H54 (cell line): ENCODE measurements at regions not wholly inside any gene's neighbourhood (a gene's known extent, or its start where the extent isn't known, plus 50 kb on each side); places are given as distances from the start of the nearest gene placed in this dataset.
"Not testable (repeated sequence)": the region's sequence is repeated elsewhere in the genome, so short reads cannot be mapped to it uniquely, and the experiment has no call there.

Experiments used
- DNase-seq: peaks from one replicate; pipeline ENCODE4 v3.0.0; 2011; ENCODE audit warnings: low spot score, mixed read lengths; ENCODE audit not compliant: insufficient read length
- FAIRE-seq: peaks from 3 replicates; lab custom pipeline; 2011; peaks lifted over from hg19 to GRCh38; lab: Jason Lieb, UNC
- POLR2A ChIP-seq: IDR thresholded peaks from 2 replicates; pipeline ENCODE4 v1.6.1; 2011; ENCODE audit warnings: low read depth, mild to moderate bottlenecking, low read length

DNA sequence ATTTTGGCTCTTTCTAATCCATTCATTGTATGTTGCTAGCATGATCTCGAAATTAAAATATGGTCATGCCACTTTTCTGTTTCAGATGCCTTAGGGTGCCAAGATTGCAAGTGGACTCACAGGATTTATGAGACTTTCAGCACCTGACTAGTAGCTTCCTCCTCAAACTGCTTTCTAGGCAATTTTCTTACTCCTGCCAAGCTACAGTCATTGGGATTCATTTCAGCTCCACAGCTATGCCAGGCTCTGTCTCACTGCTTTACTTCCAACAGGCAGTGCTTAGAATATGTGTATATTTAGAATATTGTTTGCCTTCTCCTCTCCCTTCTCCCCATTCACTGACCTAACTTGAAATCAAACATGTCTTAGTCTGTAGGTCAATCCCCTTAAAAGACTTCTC is 681.4 kb downstream of the TENT5A start:
- DNase-seq, result no peak
- no peak for FAIRE-seq
- no peak for TF ChIP-seq POLR2A

DNA sequence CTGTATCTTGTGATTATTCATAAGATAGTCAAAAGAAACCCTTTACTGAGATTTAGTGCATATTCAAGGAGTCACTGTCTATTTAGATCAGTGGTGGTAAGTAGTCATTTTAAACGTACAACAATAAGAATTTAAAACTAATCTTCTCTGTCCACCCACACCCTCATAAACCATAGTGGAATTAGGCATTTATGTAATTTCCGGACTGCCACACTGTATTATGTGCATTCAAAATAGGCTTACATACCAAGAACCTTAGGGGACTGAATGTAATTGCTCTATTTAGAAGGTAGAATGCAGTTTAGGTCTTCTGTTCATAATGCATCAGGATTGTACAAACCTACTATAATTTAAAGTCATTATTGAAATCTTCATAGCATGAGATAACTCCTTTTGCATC is 685.4 kb downstream of the TENT5A start:
- DNase-seq (no peak), FAIRE-seq (no peak)
- TF ChIP-seq POLR2A, result no peak

DNA sequence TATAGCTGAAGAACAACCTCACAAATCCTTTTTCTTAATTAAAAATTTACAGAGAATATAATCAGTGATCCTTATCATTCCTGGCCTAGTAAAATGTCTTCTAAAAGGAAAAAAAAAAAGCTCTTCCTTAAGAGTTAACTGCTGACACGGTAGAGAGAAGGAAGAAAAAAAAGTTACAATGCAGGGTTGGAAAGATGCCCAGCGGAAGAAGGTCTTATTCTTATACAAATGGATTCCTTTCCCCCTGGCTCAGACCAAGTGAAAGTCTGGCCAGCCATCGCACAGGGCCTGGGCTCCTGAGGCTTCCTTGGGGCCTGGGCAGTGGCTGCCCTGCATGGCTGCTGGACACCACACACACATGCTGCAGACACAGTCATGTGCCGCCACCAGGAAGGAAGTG is 688.6 kb downstream of the TENT5A start:
- no peak for DNase-seq
- FAIRE-seq, result no peak
- no peak for TF ChIP-seq POLR2A

DNA sequence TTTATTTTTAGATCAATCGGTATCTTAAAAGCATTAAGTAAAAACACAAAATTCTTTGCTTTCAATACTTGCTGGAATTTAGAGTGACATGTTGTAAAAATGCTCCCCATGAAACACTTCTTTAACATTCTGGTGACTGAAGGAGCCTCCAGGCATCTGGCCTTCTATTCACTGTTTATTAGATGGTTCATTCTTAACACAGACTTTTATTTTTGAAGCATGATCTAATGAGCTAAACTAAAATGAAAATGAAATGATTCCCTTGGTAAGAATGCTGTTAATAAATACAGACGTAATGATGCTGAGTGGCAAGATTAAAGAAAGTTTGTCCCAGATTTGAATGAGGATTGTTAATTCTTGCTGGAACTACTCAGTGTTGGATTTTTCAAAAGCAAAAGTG is 698.4 kb downstream of the TENT5A start:
- FAIRE-seq, result no peak
- no peak for TF ChIP-seq POLR2A
- DNase-seq, result no peak

DNA sequence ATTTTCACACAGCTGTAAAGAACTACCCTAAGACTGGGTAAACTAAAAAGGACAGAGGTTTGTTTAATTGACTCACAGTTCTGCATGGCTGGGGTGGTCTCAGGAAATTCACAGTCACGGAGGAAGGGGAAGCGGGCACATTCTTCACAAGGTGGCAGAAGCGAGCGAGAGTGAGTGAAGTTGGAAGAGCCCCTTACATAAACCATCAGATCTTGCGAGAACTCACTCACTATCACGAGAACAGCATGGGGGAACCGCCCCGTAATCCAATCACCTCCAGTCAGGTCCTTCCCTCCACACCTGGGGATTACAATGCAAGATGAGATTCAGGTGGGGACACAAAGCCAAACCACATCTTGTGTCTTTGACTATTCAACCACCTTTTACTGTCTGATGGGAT is 700.5 kb downstream of the TENT5A start:
- no peak for DNase-seq
- no peak for FAIRE-seq
- TF ChIP-seq POLR2A, result no peak

DNA sequence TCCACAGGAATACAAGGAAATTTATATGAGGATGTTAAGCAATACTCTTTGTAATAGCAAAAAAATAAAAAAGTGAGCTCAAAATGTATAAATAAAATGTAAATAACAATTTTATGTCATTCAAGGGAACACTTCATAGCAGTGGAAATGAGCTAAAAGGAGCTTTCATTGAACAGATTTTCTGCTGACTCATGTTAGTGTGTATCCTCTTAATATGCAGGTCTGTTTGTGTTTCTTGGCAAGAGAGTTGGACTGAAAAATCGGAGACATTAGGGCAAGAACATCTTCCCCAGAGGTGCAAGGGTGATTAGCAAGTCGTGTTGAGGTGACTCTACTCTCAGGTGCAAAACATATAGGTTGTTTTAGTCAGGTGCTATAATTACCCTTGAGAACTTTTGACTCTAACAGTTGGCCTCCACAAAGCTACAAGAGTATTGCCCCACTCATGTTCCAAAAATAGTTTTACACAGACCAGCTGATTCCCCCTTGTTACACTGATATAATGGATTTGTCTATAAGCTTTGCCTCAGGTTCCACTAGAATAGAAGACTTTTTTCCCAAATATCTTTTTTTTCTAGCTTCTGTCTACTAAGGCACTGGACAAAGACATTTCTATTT is 702.9 kb downstream of the TENT5A start:
- no peak for FAIRE-seq

DNA sequence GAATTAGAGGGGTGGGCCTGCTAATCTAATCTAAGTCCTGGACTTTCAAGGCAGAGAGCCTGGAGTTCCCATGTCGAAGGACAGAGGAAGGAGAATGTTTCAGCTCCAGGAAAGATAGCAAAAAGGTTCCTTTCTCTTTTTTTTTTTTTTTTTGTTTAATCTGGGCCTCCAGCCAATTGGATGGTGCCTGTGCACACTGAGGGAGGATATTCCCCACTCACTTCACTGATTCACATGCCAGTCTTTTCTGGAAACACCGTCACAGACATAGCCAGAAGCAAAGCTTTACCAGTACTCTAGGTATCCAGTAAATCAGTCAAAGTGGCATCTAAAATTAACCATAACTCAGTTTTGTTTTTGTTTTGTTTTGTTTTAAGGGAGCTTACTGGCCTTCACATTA is 721.1 kb downstream of the TENT5A start:
- TF ChIP-seq POLR2A, result no peak
- FAIRE-seq (no peak), DNase-seq (no peak)

More for the DNA sequence above, 702.9 kb downstream of the TENT5A start:
- DNase-seq, result no peak
- TF ChIP-seq POLR2A, result no peak

DNA sequence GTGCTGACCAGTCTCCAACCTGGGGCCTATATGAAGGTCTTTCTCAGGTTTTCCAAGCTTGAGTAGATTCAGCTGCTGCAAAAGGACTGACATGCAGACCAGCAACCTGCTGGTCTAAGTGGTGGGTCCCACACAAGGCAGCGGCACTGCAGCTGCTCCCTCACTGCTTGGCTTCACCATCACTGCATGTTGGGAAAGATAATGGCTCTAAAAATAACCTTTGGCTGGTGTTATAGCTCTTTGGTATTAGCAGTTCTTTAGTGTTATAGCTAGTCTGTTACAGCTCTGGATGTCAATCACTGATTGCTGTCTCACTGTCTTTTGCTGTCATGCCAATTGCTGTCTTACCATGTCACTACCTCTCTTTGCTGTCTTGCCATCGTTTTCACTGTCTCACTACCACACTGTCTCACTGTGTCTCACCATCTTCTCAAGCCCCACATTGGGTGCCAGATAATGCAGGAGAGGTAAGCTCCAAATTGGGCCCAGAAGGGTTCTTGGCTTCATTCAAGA is 726.4 kb downstream of the TENT5A start:
- TF ChIP-seq POLR2A, result no peak
- DNase-seq (no peak), FAIRE-seq (no peak)

DNA sequence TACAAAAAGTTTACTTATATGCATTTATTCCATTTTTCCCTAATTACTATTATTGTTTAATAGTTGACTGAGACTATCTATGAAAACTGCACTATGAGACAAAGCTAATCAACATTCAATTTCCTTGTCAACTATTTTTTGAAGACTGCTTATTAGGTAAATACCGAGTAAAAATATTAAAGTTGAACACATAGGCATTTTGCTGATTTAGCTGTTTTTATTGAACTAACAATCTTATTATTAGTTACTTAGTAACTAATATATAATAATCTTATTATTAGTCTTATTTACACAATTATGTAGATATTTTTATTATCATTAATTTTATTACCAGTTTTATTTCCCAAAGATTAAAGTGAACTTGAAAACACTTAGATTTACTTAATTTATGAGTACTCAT is 728.8 kb downstream of the TENT5A start:
- DNase-seq (no peak), FAIRE-seq (no peak)
- no peak for TF ChIP-seq POLR2A

DNA sequence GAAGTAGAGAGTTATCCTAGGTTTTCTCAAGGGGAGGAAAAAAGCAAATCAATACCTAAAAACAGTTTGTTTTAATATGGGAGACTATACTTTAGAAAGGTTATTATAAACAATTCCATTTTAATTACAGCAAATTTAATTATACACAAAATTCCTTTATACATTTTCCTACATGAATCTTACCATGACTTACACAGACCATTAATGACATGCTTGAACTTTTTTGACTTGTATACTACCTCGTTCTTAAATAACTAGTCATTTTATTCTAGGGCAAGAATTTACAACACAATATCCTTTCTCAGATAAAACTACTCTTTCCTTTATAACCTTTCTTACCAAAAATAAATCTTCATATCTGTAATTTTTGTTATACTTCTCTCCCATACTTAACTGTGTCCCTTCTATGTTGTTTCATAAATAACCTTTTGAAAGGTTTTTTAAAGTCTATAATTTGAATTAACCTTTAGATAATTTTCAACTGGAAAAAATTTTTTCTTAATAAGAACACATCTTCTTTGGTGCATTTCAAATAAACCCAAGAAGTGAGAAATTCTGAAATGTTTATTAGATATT is 729.4 kb downstream of the TENT5A start:
- no peak for FAIRE-seq

DNA sequence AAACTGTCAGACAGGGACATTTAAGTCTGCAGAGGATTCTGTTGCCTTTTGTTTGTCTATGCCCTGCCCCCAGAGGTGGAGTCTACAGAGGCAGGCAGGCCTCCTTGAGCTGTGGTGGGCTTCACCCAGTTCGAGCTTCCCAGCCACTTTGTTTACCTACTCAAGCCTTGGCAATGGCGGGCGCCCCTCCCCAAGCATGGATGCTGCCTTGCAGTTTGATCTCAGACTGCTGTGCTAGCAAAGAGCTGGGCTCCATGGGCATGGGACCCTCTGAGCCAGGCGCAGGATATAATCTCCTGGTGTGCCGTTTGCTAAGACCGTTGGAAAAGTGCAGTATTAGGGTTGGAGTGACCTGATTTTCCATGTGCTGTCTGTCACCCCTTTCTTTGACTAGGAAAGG is 734.9 kb downstream of the TENT5A start:
- not testable (repeated sequence) for DNase-seq, FAIRE-seq

More for the DNA sequence above, 729.4 kb downstream of the TENT5A start:
- no peak for DNase-seq
- no peak for TF ChIP-seq POLR2A

DNA sequence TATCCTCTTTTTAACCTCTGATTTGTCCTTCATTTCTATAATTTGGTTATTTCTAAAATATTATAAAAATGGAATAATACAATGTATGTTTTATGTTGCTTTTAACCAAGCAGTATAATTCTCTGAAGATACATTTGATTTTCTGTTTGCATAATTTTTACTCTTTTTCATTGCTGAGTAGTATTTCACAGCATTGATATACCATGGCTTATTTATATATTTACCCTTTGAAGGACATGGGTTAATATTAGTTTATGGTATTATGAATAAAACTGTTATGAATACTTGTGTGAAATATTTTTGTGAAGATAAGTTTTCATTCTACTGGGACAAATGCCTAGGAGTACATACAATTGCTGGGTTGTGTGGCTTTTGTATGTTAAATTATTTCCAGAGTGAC is 748.6 kb downstream of the TENT5A start:
- TF ChIP-seq POLR2A, result no peak
- FAIRE-seq, result no peak
- DNase-seq, result no peak

DNA sequence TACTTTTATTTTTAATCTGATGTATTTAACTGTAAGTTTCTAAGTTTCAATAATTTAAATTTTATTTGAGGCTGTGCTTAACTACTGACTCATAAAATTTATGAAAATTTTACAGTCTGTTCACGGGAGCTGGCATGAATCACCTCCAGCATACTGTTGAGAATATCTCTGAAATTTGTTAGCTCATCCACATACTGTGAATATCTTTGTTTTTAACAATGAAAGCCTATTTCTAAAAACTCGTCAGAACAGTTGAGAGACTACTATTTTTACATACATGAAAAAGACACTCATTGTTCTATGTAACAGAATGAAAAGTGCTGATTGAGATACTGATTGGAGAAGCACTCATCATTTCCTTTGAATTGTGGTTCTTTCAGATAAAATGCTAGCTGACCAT is 749.3 kb downstream of the TENT5A start:
- no peak for TF ChIP-seq POLR2A
- FAIRE-seq, result no peak
- DNase-seq, result no peak

DNA sequence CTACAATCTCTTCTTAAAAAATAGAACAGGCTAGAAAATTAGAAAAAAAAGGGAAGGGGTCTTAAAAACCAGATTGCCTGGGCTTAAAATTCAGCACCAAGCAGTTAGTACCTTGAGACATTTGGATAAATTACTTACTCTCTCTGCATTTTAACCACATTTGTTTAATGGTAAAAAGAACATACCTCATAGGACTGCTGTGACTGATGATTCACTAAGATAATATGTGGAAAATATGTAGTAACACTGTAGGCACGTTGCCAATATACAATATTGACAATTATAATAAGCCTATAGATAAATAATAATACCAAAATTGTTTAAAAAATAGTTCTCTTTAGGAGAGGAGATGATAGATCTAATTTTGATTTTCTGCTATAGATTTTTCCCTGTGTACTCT is 750.4 kb downstream of the TENT5A start:
- FAIRE-seq (no peak), DNase-seq (no peak)
- TF ChIP-seq POLR2A, result no peak

DNA sequence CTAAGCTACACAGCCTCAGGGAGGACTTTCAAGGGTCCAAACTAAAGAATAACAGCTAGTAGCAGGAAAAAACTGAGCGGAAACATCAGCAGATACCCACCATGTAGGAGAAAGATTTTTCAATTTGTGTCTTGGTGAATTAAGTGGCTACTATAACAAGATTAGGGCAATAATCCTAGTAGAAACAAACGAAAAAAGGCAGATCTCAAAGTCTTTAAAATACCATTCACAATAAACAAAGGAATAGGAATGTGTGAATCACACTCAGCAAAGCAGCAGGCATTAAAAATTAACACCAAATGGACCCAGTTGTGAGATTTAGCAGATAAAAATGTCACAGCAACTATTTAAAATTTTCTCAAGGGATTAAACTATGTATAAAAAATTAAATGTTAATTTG is 761.2 kb downstream of the TENT5A start:
- FAIRE-seq, result no peak
- DNase-seq, result no peak
- TF ChIP-seq POLR2A, result no peak
